DMS79 treated with DMSO at 0.1 percent for 48 hours (cell line): ENCODE measurements at regions not wholly inside any gene's neighbourhood (a gene's known extent, or its start where the extent isn't known, plus 50 kb on each side); places are given as distances from the start of the nearest gene placed in this dataset.

ENCODE experiments used
- DNase-seq: peaks from one replicate; lab custom pipeline; 2025; lab: John Stamatoyannopoulos, UW

- DNase-seq: no peak
These were observed 251.9 kb upstream of the TCERG1L start for GRCh38 chr10:131563411-131563810.

- DNase-seq: peak; percentile 32
These were observed 256.0 kb upstream of the TCERG1L start for GRCh38 chr10:131567279-131568162.

- DNase-seq: no peak
These were observed 257.3 kb upstream of the TCERG1L start for GRCh38 chr10:131568866-131569265.

- no peak for DNase-seq
These were observed 258.6 kb upstream of the TCERG1L start for GRCh38 chr10:131569851-131570715.

- DNase-seq: no peak
These were observed 259.3 kb upstream of the TCERG1L start for GRCh38 chr10:131570716-131571307.

- DNase-seq: no peak
These were observed 259.8 kb upstream of the TCERG1L start for GRCh38 chr10:131571346-131571745.

GRCh38 chr10:131571865-131572264 lies 260.3 kb upstream of the TCERG1L start:
- DNase-seq: no peak

GRCh38 chr10:131573256-131573655 lies 261.7 kb upstream of the TCERG1L start:
- DNase-seq: no peak

GRCh38 chr10:131573707-131574106 lies 262.2 kb upstream of the TCERG1L start:
- DNase-seq: no peak

- no peak for DNase-seq
These were observed 262.8 kb upstream of the TCERG1L start for GRCh38 chr10:131574363-131574706.

GRCh38 chr10:131574707-131575430 lies 263.3 kb upstream of the TCERG1L start:
- no peak for DNase-seq

- no peak for DNase-seq
These were observed 264.4 kb upstream of the TCERG1L start for GRCh38 chr10:131575877-131576276.

- no peak for DNase-seq
These were observed 265.0 kb upstream of the TCERG1L start for GRCh38 chr10:131576341-131577177.

GRCh38 chr10:131577178-131577555 lies 265.6 kb upstream of the TCERG1L start:
- no peak for DNase-seq

- no peak for DNase-seq
These were observed 266.4 kb upstream of the TCERG1L start for GRCh38 chr10:131577786-131578471.

- no peak for DNase-seq
These were observed 267.0 kb upstream of the TCERG1L start for GRCh38 chr10:131578472-131578970.

- no peak for DNase-seq
These were observed 267.9 kb upstream of the TCERG1L start for GRCh38 chr10:131579251-131580071.

GRCh38 chr10:131580076-131580652 lies 268.6 kb upstream of the TCERG1L start:
- DNase-seq: peak; percentile 49

- DNase-seq: no peak
These were observed 269.2 kb upstream of the TCERG1L start for GRCh38 chr10:131580674-131581073.
